Nephron (organoid): ENCODE measurements at regions not wholly inside any gene's neighbourhood (a gene's known extent, or its start where the extent isn't known, plus 50 kb on each side); places are given as distances from the start of the nearest gene placed in this dataset.

Experiments
- H3K27ac Mint-ChIP-seq, 3 experiments: 2 replicates each; pipeline ENCODE4 v1.8.0; 2020; ENCODE audit warnings: mixed read lengths in 3 of 3, mild to moderate bottlenecking in 2 of 3, moderate library complexity in 1 of 3
- H3K27me3 Mint-ChIP-seq: 2 replicates; pipeline ENCODE4 v1.8.0; 2021; ENCODE audit warnings: low read depth, mild to moderate bottlenecking, moderate library complexity, mixed read lengths
- H3K36me3 Mint-ChIP-seq: 2 replicates; pipeline ENCODE4 v1.8.0; 2020; ENCODE audit warnings: low read depth, mixed read lengths
- H3K4me1 Mint-ChIP-seq: 2 replicates; pipeline ENCODE4 v1.8.0; 2020; ENCODE audit warnings: mixed read lengths
- H3K4me3 Mint-ChIP-seq, 3 experiments: 2 replicates each; pipeline ENCODE4 v1.8.0; 2020; ENCODE audit warnings: mild to moderate bottlenecking in 3 of 3, mixed read lengths in 3 of 3, moderate library complexity in 2 of 3
- H3K9me3 Mint-ChIP-seq: 2 replicates; pipeline ENCODE4 v1.8.0; 2020; ENCODE audit warnings: mixed read lengths
- CTCF ChIP-seq, 3 experiments: fragments of 200-600 bp; sonication (generic); IDR thresholded peaks; one replicate each; pipeline ENCODE4 v1.5.0; 2021; ENCODE audit warnings: antibody characterized with exemption in 3 of 3; ENCODE audit not compliant: unreplicated experiment in 3 of 3

DNA sequence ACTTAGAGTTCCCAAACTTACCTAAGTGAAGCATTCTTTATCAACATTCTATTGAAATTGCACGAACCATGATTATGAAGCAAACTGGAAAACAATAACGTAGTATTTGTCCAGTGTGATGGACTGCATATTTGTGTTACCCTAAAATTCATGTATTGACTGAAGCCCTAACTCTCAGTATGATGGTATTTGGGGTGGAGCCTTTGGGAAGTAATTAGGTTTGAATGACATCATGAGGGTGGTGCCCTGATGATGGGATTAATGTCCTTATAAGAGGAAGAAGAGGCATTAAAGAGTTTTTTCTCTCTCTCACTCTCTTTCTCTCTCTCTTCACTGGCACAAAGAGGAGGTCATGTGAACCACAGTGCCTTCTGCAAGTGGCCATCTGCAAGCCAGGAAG is 365.4 kb upstream of the PTGER4 start:
- Mint-ChIP-seq H3K9me3 (no peaks in the 10 kb centered on the region), H3K27me3 (no peaks in the 10 kb centered on the region), H3K4me3 (no peak overlapping the region), H3K36me3 (no peaks in the 10 kb centered on the region), H3K4me1 (no peaks in the 10 kb centered on the region), H3K27ac (no peak overlapping the region)
- no peak for TF ChIP-seq CTCF (IDR thresholded peaks at IDR 0.05; ENCODE audit: unreplicated experiment in 3 of 3)

DNA sequence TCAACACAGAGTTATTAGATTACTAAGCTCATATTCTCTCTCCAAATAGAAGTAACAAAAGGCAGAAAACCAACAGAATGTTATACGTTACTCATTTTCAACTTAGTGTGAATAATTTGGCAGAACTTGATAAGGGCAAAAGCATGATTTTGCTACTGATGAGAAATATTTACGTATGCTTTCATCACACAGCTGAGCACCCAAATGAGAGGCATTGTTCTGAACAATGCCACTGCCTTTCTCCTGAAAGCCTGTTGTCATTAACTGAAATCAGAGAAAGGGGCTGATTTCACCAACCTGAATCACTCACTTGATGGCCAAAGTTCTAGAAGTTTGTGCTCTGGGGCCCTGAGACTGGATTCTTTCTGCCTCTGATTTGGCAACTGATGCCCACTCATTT is 367.5 kb upstream of the PTGER4 start:
- Mint-ChIP-seq H3K27me3 (no peaks in the 10 kb centered on the region), H3K4me1 (no peaks in the 10 kb centered on the region), H3K36me3 (no peaks in the 10 kb centered on the region), H3K4me3 (no peak overlapping the region), H3K27ac (no peak overlapping the region), H3K9me3 (no peaks in the 10 kb centered on the region)
- no peak for TF ChIP-seq CTCF (IDR thresholded peaks at IDR 0.05; ENCODE audit: unreplicated experiment in 3 of 3)

- TF ChIP-seq CTCF (IDR thresholded peaks at IDR 0.05; ENCODE audit: unreplicated experiment in 3 of 3): no peak
These were observed 369.9 kb upstream of the PTGER4 start for GRCh38 chr5:40309851-40310250.

GRCh38 chr5:40308867-40309266 is 370.8 kb upstream of the PTGER4 start:
- no peaks in the 10 kb centered on the region for H3K27me3 Mint-ChIP-seq
- H3K4me1 Mint-ChIP-seq: no peaks in the 10 kb centered on the region
- TF ChIP-seq CTCF (IDR thresholded peaks at IDR 0.05; ENCODE audit: unreplicated experiment in 3 of 3): no peak
- no peaks in the 10 kb centered on the region for H3K36me3 Mint-ChIP-seq
- H3K27ac Mint-ChIP-seq: no peak overlapping the region
- H3K4me3 Mint-ChIP-seq: no peak overlapping the region
- no peaks in the 10 kb centered on the region for H3K9me3 Mint-ChIP-seq

More at GRCh38 chr5:40309851-40310250, 369.9 kb upstream of the PTGER4 start:
- Mint-ChIP-seq H3K27ac (no peak overlapping the region), H3K27me3 (no peaks in the 10 kb centered on the region), H3K9me3 (no peaks in the 10 kb centered on the region), H3K4me3 (no peak overlapping the region), H3K4me1 (no peaks in the 10 kb centered on the region), H3K36me3 (no peaks in the 10 kb centered on the region)

DNA sequence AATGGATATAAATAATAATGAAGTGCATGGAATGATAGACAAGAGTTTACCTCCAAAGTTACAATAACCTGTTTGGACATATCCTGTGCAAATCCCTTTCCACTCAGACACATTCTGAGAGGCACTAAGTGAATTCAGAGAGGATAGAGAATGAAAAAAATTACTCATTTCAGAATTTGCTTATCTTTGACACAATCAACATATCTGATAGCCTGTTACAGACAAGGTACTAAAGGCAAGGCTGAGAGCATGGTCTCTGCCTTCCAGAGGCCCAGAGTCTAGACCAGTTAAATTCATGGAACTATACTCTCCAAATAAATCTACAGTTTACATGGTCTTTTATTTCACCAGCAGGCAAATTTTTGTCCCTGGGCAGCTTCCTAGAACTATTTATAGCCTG is 371.8 kb upstream of the PTGER4 start:
- Mint-ChIP-seq H3K4me1 (no peaks in the 10 kb centered on the region), H3K36me3 (no peaks in the 10 kb centered on the region), H3K27ac (no peak overlapping the region), H3K9me3 (no peaks in the 10 kb centered on the region), H3K27me3 (no peaks in the 10 kb centered on the region), H3K4me3 (no peak overlapping the region)
- TF ChIP-seq CTCF (IDR thresholded peaks at IDR 0.05; ENCODE audit: unreplicated experiment in 3 of 3): no peak

DNA sequence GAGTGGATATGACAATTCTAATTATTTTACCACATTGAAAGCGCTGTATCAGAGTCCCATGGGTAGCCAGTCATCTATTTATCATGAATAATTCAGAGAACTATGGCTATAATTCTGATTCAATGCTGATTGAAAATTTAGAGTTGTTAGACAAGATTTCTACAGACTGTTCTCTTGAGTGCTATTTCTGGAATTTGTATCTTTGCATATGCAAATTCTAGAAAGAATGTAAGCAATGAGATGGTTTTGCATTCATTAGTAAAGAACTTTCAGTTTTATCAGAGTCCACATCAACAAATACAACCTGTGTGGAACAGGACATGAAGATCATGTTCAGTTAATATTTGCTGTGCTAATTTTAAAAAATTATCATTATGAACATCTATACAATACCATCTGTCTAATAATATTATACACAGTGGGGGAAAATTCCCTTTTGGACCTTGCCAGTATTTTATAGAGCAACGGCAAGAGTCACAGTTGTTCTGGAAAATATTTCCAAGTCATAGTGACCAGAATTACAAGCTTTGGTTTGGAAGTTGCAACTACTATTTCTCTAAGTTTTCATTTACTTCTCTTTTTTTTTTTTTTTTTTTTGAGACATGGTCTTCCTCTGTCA is 372.7 kb upstream of the PTGER4 start:
- Mint-ChIP-seq H3K27ac (no peak overlapping the region), H3K36me3 (no peaks in the 10 kb centered on the region), H3K27me3 (no peaks in the 10 kb centered on the region), H3K9me3 (no peaks in the 10 kb centered on the region), H3K4me1 (no peaks in the 10 kb centered on the region), H3K4me3 (no peak overlapping the region)
- no peak for TF ChIP-seq CTCF (IDR thresholded peaks at IDR 0.05; ENCODE audit: unreplicated experiment in 3 of 3)
